ENCODE measurements at regions not wholly inside any gene's neighbourhood (a gene's known extent, or its start where the extent isn't known, plus 50 kb on each side); places are given as distances from the start of the nearest gene placed in this dataset.

GRCh38 chr4:177907736-177908424 is 465.6 kb upstream of the AGA start:
- ATAC-seq (no peak), DNase-seq (no peak)
- H3K27ac ChIP-seq, result no peak overlapping the region
- no peak overlapping the region for H3K4me3 ChIP-seq
- intact Hi-C loops (cut with DNase I; ENCODE audit: low total_unique reads) (no loop called here), in situ Hi-C loops (cut with MboI; ENCODE audit: low sequenced_read_pairs in 4 of 4) (no loop called here)
- no peaks in the 10 kb centered on the region for H3K4me1 ChIP-seq
- no peaks in the 10 kb centered on the region for H3K27me3 ChIP-seq
- no peaks in the 10 kb centered on the region for H3K36me3 ChIP-seq
- TF ChIP-seq POLR2A (IDR thresholded peaks at IDR 0.05) (no peak), CTCF (IDR thresholded peaks at IDR 0.05 in 4 of 5, conservative IDR thresholded peaks at IDR 0.05 in 1 of 5) (no peak)
- no peaks in the 10 kb centered on the region for H3K9me3 ChIP-seq

GRCh38 chr4:177921715-177922114 is 479.5 kb upstream of the AGA start:
- in situ Hi-C loops (cut with MboI; ENCODE audit: low sequenced_read_pairs in 4 of 4), result no loop called here
- H3K36me3 ChIP-seq, result no peaks in the 10 kb centered on the region
- H3K4me3 ChIP-seq, result no peak overlapping the region
- no peak overlapping the region for H3K27ac ChIP-seq
- ATAC-seq (no peak), DNase-seq (no peak)
- intact Hi-C loops (cut with DNase I; ENCODE audit: low total_unique reads), result no loop called here
- TF ChIP-seq CTCF (IDR thresholded peaks at IDR 0.05 in 4 of 5, conservative IDR thresholded peaks at IDR 0.05 in 1 of 5) (no peak), POLR2A (IDR thresholded peaks at IDR 0.05) (no peak)
- no peaks in the 10 kb centered on the region for H3K4me1 ChIP-seq
- H3K27me3 ChIP-seq, result no peaks in the 10 kb centered on the region
- H3K9me3 ChIP-seq, result no peaks in the 10 kb centered on the region

- no peaks in the 10 kb centered on the region for H3K9me3 ChIP-seq
- H3K27me3 ChIP-seq, result no peaks in the 10 kb centered on the region
- ATAC-seq (no peak), DNase-seq (no peak)
- no peaks in the 10 kb centered on the region for H3K36me3 ChIP-seq
- H3K27ac ChIP-seq, result no peak overlapping the region
- no peak for TF ChIP-seq POLR2A (IDR thresholded peaks at IDR 0.05)
- TF ChIP-seq CTCF (IDR thresholded peaks at IDR 0.05 in 4 of 5, conservative IDR thresholded peaks at IDR 0.05 in 1 of 5), result no peak
- H3K4me1 ChIP-seq, result no peaks in the 10 kb centered on the region
- intact Hi-C loops (cut with DNase I; ENCODE audit: low total_unique reads), result no loop called here
- in situ Hi-C loops (cut with MboI; ENCODE audit: low sequenced_read_pairs in 4 of 4), result no loop called here
- H3K4me3 ChIP-seq, result no peak overlapping the region
Observed at GRCh38 chr4:177923888-177924287, 481.7 kb upstream of the AGA start.

- no peaks in the 10 kb centered on the region for H3K9me3 ChIP-seq
- no peak overlapping the region for H3K4me3 ChIP-seq
- no peaks in the 10 kb centered on the region for H3K27me3 ChIP-seq
- intact Hi-C loops (cut with DNase I; ENCODE audit: low total_unique reads), result no loop called here
- no peak overlapping the region for H3K27ac ChIP-seq
- no peak for ATAC-seq
- no peaks in the 10 kb centered on the region for H3K36me3 ChIP-seq
- TF ChIP-seq POLR2A (IDR thresholded peaks at IDR 0.05) (no peak), CTCF (IDR thresholded peaks at IDR 0.05 in 4 of 5, conservative IDR thresholded peaks at IDR 0.05 in 1 of 5) (no peak)
- DNase-seq, result no peak
- in situ Hi-C loops (cut with MboI; ENCODE audit: low sequenced_read_pairs in 4 of 4), result no loop called here
- H3K4me1 ChIP-seq, result no peaks in the 10 kb centered on the region
Observed at GRCh38 chr4:177937041-177937440, 494.8 kb upstream of the AGA start.

GRCh38 chr4:177938226-177938625 is 496.0 kb upstream of the AGA start:
- in situ Hi-C loops (cut with MboI; ENCODE audit: low sequenced_read_pairs in 4 of 4) (no loop called here), intact Hi-C loops (cut with DNase I; ENCODE audit: low total_unique reads) (no loop called here)
- Histone ChIP-seq H3K4me3 (no peak overlapping the region), H3K27ac (no peak overlapping the region), H3K9me3 (no peaks in the 10 kb centered on the region), H3K27me3 (no peaks in the 10 kb centered on the region), H3K4me1 (no peaks in the 10 kb centered on the region), H3K36me3 (no peaks in the 10 kb centered on the region)
- TF ChIP-seq CTCF (IDR thresholded peaks at IDR 0.05 in 4 of 5, conservative IDR thresholded peaks at IDR 0.05 in 1 of 5), result no peak
- DNase-seq (no peak), ATAC-seq (no peak)

Measured in gastrocnemius medialis (tissue), 4 donors.